ENCODE measurements at regions not wholly inside any gene's neighbourhood (a gene's known extent, or its start where the extent isn't known, plus 50 kb on each side); places are given as distances from the start of the nearest gene placed in this dataset.

- TF ChIP-seq CTCF (IDR thresholded peaks at IDR 0.05; ENCODE audit: low read depth, low read length, missing control alignments) = peak; percentile 60
- peak; percentile 4 for DNase-seq (ENCODE audit: low read depth)
Observed at GRCh38 chr6:126804332-126805064, 314.0 kb upstream of the RSPO3 start.

GRCh38 chr6:126805861-126806260 lies 312.6 kb upstream of the RSPO3 start:
- DNase-seq (ENCODE audit: low read depth) = no peak
- no peak overlapping the region for H3K4me3 ChIP-seq (ENCODE audit: low read depth, low read length)

More at GRCh38 chr6:126804332-126805064, 314.0 kb upstream of the RSPO3 start:
- H3K4me3 ChIP-seq (ENCODE audit: low read depth, low read length) = no peak overlapping the region

DNA sequence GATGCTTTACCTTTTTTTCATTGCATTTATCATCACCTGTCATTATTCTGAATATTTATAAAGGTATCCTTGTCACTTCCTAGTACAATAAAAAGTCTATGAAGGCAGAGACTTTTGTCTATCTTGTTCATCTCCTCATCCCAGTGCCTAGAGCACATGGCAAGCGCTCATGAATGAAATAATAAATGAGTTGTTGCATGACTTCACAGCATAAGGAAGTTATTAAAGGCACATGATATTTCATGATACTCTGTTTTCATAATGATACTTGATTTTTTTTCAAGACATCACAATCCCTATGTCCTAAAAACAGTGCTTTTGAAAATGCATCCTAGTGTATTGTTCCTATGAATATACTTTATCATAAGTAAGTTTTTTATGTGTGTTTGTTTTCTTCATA lies 310.6 kb upstream of the RSPO3 start:
- TF ChIP-seq CTCF (IDR thresholded peaks at IDR 0.05; ENCODE audit: low read depth, low read length, missing control alignments) = no peak
- no peak for DNase-seq (ENCODE audit: low read depth)
- no peak overlapping the region for H3K4me3 ChIP-seq (ENCODE audit: low read depth, low read length)

More at GRCh38 chr6:126805861-126806260, 312.6 kb upstream of the RSPO3 start:
- TF ChIP-seq CTCF (IDR thresholded peaks at IDR 0.05; ENCODE audit: low read depth, low read length, missing control alignments) = no peak

- DNase-seq (ENCODE audit: low read depth) = no peak
- no peak for TF ChIP-seq CTCF (IDR thresholded peaks at IDR 0.05; ENCODE audit: low read depth, low read length, missing control alignments)
- no peak overlapping the region for H3K4me3 ChIP-seq (ENCODE audit: low read depth, low read length)
Observed at GRCh38 chr6:126811321-126811720, 307.1 kb upstream of the RSPO3 start.

DNA sequence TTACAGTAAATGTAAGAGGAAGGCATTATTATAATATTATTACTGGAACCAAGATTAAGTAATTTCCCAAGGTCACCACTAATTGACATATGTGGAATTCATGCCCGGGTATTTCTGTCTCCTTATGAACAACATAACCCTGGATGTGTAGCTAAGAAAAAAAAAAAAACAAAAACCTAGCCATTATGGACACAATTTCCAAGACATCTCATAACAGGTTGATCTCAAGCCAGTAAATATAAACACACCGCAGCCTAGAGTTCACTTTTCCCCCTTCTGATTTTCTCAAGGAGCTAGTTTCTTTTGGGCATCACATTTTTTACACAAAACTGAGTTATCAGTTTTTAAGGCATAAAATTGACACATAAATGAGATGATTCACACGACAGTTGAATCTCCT lies 306.5 kb upstream of the RSPO3 start:
- no peak for TF ChIP-seq CTCF (IDR thresholded peaks at IDR 0.05; ENCODE audit: low read depth, low read length, missing control alignments)
- no peak overlapping the region for H3K4me3 ChIP-seq (ENCODE audit: low read depth, low read length)

DNA sequence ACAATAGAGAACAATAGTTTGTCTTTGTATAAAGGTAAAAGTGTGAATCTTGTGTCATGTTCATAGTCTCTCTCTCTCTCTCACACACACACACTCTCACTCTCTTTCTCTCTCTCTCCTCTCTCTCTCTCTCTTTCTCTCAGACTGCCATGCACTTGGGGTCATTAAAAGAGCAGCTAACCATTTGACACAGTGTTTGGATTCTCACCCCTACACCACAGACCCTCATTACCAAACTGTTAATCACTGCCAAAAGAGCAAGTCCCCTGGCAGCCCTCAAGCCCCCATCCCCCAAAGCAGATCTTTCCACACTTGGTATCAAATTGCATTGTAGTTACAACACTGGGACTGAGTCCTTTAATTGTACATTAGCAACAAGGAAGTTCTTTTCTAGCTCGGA lies 305.8 kb upstream of the RSPO3 start:
- TF ChIP-seq CTCF (IDR thresholded peaks at IDR 0.05; ENCODE audit: low read depth, low read length, missing control alignments) = no peak
- DNase-seq (ENCODE audit: low read depth) = no peak

More for the DNA sequence above, 306.5 kb upstream of the RSPO3 start:
- DNase-seq (ENCODE audit: low read depth) = no peak

GRCh38 chr6:126820634-126821033 lies 297.8 kb upstream of the RSPO3 start:
- TF ChIP-seq CTCF (IDR thresholded peaks at IDR 0.05; ENCODE audit: low read depth, low read length, missing control alignments) = no peak
- no peak overlapping the region for H3K4me3 ChIP-seq (ENCODE audit: low read depth, low read length)
- DNase-seq (ENCODE audit: low read depth) = no peak

More for the DNA sequence above, 305.8 kb upstream of the RSPO3 start:
- no peak overlapping the region for H3K4me3 ChIP-seq (ENCODE audit: low read depth, low read length)

Measured in GM12864 (cell line).